PC-9 (cell line): ENCODE measurements at regions not wholly inside any gene's neighbourhood (a gene's known extent, or its start where the extent isn't known, plus 50 kb on each side); places are given as distances from the start of the nearest gene placed in this dataset.
"Not testable (repeated sequence)": the region's sequence is repeated elsewhere in the genome, so short reads cannot be mapped to it uniquely, and the experiment has no call there.

ENCODE experiments used
- BruUV-seq: library from RNA; stranded (reverse); fragments of 400-500 nt; replicated peaks from 2 replicates; lab custom pipeline; 2021; lab: Mats Ljungman, UMichigan
- CTCF ChIA-PET: fragments of 300-600 bp; sonication (Branson Sonifier 250); formaldehyde crosslinking; loops from one replicate; lab custom pipeline; 2022; ENCODE audit warnings: antibody characterized with exemption; lab: Charles Lee
- POLR2A ChIA-PET: fragments of 300-600 bp; sonication (Branson Sonifier 250); formaldehyde crosslinking; loops from one replicate; lab custom pipeline; 2022; ENCODE audit warnings: antibody characterized with exemption; ENCODE audit not compliant: unreplicated experiment; lab: Charles Lee
- DNase-seq, 2 experiments: peaks; one replicate each; pipeline versions ENCODE4 v3.0.0 to v3.0.0-alpha.2; 2015 to 2022; ENCODE audit warnings: mixed read lengths in 1 of 2
- H2AFZ ChIP-seq: fragments of 200-600 bp; sonication (generic); 2 replicates; pipeline ENCODE4 v1.8.1; 2017; ENCODE audit warnings: antibody characterized with exemption
- H3F3A ChIP-seq: fragments of 200-600 bp; sonication (generic); 2 replicates; pipeline ENCODE4 v1.8.1; 2017; ENCODE audit warnings: antibody characterized with exemption, mild to moderate bottlenecking, low read depth; ENCODE audit not compliant: insufficient read depth
- H3K27ac ChIP-seq: fragments of 200-600 bp; sonication (generic); 2 replicates; pipeline ENCODE4 v1.6.1; 2016; ENCODE audit warnings: mixed run types
- H3K27me3 ChIP-seq: fragments of 200-600 bp; sonication (generic); 2 replicates; pipeline ENCODE4 v1.6.1; 2016; ENCODE audit warnings: low read depth, mixed run types; ENCODE audit not compliant: insufficient read depth
- H3K36me3 ChIP-seq: fragments of 200-600 bp; sonication (generic); 2 replicates; pipeline ENCODE4 v1.6.1; 2016; ENCODE audit warnings: low read depth, mixed run types
- H3K4me1 ChIP-seq: fragments of 200-600 bp; sonication (generic); replicated peaks from 2 replicates; pipeline ENCODE4 v1.6.1; 2016; ENCODE audit warnings: mixed run types; ENCODE audit not compliant: insufficient read depth
- H3K4me2 ChIP-seq: fragments of 200-600 bp; sonication (generic); 2 replicates; pipeline ENCODE4 v1.6.1; 2017; ENCODE audit warnings: mixed run types
- H3K4me3 ChIP-seq: fragments of 200-600 bp; sonication (generic); 2 replicates; pipeline ENCODE4 v1.6.1; 2016; ENCODE audit warnings: mixed run types
- H3K79me2 ChIP-seq: fragments of 200-600 bp; sonication (generic); 2 replicates; pipeline ENCODE4 v1.6.1; 2017; ENCODE audit warnings: low read depth, mixed run types
- H3K9me2 ChIP-seq: fragments of 200-600 bp; sonication (generic); 2 replicates; pipeline ENCODE4 v1.8.1; 2017; ENCODE audit warnings: mild to moderate bottlenecking; ENCODE audit not compliant: insufficient read depth
- H3K9me3 ChIP-seq: fragments of 200-600 bp; sonication (generic); 2 replicates; pipeline ENCODE4 v1.8.1; 2016; ENCODE audit warnings: low read depth; ENCODE audit not compliant: insufficient read depth
- H4K20me1 ChIP-seq: fragments of 200-600 bp; sonication (generic); 2 replicates; pipeline ENCODE4 v1.8.1; 2017; ENCODE audit not compliant: insufficient read depth
- EZH2 ChIP-seq: fragments of 200-600 bp; sonication (generic); IDR thresholded peaks from 2 replicates; pipeline ENCODE4 v1.8.0; 2017; ENCODE audit warnings: antibody characterized with exemption, low read depth
- intact Hi-C: fragments of 100-400 bp; cut with micrococcal nuclease; formaldehyde crosslinking; loops from one replicate; pipeline ENCODE4 v1.10.0; 2022; ENCODE audit not compliant: unreplicated experiment
- TF ChIP-seq, protein P1 (sequence below): fragments of 200-600 bp; sonication (generic); conservative IDR thresholded peaks from 2 replicates; pipeline ENCODE4 v1.6.1; 2017; ENCODE audit warnings: mixed run types, antibody characterized with exemption, mild to moderate bottlenecking, moderate library complexity

DNA sequence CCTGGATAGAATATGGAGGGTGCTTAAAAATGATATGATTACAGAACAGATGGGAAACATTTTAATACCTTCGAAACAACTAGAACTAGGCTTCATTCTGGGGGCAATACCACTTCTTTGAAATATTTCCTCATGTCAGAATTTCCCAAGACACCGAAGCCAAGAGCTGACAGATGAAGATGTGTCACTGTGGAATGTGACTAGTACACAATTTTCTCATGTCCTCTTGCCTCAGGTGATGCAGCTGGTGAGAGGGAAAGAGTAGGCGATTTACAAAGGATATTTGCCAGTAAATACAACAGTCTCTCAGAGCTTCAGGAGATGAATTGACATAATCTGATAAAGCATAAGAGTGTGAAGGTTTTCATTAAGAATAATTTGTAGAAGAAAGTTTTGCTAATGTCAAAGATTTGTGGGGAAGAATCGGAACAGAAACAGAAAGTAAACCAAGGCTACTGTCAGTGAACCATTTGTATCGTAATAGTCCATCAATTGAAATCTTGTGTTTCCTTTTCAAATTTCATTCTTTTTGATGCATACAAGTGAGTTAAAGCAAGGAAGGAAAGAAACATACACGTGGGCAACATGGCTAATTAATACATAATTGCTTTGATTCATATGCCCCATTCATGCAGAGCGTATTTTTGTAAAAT lies 164.7 kb upstream of the CCN2 start:
- H3K79me2 ChIP-seq = no peaks in the 10 kb centered on the region
- no peaks in the 10 kb centered on the region for H3K36me3 ChIP-seq
- intact Hi-C loops = no loop called here
- H2AFZ ChIP-seq = no peak overlapping the region; the same call in 1 of the 2 replicates
- no peaks in the 10 kb centered on the region for H4K20me1 ChIP-seq
- H3K4me3 ChIP-seq = no peak overlapping the region
- no peaks in the 10 kb centered on the region for H3K27me3 ChIP-seq
- H3F3A ChIP-seq = no peaks in the 10 kb centered on the region
- peak overlapping the region; percentile 27; the same call in 1 of the 2 replicates for H3K4me2 ChIP-seq
- TF ChIP-seq, protein P1, sequence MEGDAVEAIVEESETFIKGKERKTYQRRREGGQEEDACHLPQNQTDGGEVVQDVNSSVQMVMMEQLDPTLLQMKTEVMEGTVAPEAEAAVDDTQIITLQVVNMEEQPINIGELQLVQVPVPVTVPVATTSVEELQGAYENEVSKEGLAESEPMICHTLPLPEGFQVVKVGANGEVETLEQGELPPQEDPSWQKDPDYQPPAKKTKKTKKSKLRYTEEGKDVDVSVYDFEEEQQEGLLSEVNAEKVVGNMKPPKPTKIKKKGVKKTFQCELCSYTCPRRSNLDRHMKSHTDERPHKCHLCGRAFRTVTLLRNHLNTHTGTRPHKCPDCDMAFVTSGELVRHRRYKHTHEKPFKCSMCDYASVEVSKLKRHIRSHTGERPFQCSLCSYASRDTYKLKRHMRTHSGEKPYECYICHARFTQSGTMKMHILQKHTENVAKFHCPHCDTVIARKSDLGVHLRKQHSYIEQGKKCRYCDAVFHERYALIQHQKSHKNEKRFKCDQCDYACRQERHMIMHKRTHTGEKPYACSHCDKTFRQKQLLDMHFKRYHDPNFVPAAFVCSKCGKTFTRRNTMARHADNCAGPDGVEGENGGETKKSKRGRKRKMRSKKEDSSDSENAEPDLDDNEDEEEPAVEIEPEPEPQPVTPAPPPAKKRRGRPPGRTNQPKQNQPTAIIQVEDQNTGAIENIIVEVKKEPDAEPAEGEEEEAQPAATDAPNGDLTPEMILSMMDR = no peak
- no peak for TF ChIP-seq EZH2
- POLR2A ChIA-PET = interaction anchor here (0.6 kb wide), 1 partner anchor 16 kb away, joined by 4 read pairs; no protein-coding TSS in a partner anchor
- CTCF ChIA-PET = no interaction called here
- no peaks in the 10 kb centered on the region for H3K4me1 ChIP-seq
- no peaks in the 10 kb centered on the region for H3K9me2 ChIP-seq
- BruUV-seq = no TSS peak
- 0 out of 2 replicates have a peak, but pooled peaks cover 3% of the 10 kb centered on the region for H3K9me3 ChIP-seq
- DNase-seq = no peak
- H3K27ac ChIP-seq = no peak overlapping the region

DNA sequence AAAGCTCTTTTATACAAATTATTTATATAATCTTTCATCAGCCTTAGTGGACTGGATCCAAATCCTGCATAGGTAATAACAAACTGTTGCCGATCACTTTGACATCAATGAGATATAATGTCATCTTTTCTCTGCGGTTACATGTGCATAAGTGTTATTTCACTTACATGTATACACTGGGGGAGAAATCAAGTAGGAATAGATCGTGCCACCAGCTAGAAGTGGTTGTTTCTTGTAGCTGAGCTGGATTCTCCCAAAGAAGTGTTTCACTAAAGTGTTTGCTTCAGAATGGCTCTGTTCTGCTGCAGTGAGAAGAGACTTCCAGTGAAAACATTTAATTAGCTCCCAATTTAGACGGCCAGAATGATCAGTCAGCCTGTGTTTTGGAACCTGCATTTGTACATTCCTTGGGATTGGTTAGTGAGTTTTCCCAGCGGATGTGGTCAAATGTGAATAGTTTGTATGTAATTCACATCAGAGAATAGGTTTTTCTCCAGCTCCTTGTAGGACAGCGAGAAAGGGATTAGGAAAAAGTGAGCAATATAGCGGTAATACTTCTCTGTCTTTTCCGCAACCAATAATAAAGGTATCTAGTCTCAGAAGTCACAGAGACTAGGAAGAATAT lies 163.1 kb upstream of the CCN2 start:
- H3K4me2 ChIP-seq = no peak overlapping the region
- no peak overlapping the region for H3K4me3 ChIP-seq
- H3K4me1 ChIP-seq = no peaks in the 10 kb centered on the region
- POLR2A ChIA-PET = no interaction called here
- CTCF ChIA-PET = no interaction called here
- H3K27ac ChIP-seq = no peak overlapping the region
- H3K9me3 ChIP-seq = peaks cover 11% of the 10 kb centered on the region; the same call in 1 of the 2 replicates
- no peaks in the 10 kb centered on the region for H3K27me3 ChIP-seq
- H4K20me1 ChIP-seq = no peaks in the 10 kb centered on the region
- no TSS peak for BruUV-seq
- H3K9me2 ChIP-seq = no peaks in the 10 kb centered on the region
- H3K36me3 ChIP-seq = no peaks in the 10 kb centered on the region
- TF ChIP-seq EZH2 = no peak
- intact Hi-C loops = no loop called here
- no peak for DNase-seq
- no peak overlapping the region; the same call in 1 of the 2 replicates for H2AFZ ChIP-seq
- no peaks in the 10 kb centered on the region for H3K79me2 ChIP-seq
- H3F3A ChIP-seq = no peaks in the 10 kb centered on the region

DNA sequence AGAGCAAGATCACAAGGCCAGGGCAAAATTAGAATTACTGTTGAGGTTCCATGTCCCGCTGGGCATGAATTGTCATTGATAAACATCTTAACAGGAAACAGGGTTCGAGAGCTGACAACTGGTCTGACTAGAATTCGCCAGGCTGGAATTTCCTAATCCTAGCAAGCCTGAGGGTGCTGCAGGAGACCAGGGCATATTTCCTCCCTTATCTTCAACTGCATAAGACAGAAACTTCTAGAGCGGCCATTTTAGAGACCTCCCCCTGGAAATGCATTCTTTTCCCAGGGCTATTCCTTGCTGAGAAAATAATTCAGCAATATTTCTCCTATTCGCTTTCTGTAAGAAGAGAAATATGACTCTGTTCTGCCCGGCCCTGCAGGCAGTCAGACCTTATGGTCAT lies 158.6 kb upstream of the CCN2 start:
- H3K4me1 ChIP-seq, H3K9me2 ChIP-seq, BruUV-seq, H3K36me3 ChIP-seq, DNase-seq, H3K4me3 ChIP-seq, H2AFZ ChIP-seq, H3K27me3 ChIP-seq, H3K27ac ChIP-seq, CTCF ChIA-PET, POLR2A ChIA-PET, H3F3A ChIP-seq, H3K79me2 ChIP-seq, H4K20me1 ChIP-seq, H3K4me2 ChIP-seq, intact Hi-C loops: not testable (repeated sequence)
- H3K9me3 ChIP-seq = peaks cover 11% of the 10 kb centered on the region; the same call in 1 of the 2 replicates

DNA sequence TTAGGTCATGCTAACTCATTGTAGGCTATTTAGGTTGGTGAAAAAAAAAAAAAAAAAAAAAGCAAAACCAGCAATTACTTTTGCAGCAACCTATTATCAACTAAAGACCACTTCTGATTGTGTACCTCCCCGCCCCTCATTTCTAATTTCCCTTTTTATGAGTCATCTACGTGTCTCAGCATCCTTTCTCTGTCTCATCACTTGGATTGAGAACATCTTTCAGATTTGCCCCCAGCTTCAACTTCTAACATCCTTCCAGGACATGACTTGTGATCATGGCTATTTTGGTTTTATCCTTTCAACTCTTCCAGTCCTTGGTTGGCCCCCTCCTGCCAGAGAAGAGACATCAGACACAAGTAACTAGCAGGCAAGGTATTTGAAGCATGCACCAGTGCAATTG lies 156.7 kb upstream of the CCN2 start:
- ChIA-PET CTCF (no interaction called here), POLR2A (no interaction called here)
- no TSS peak for BruUV-seq

More for the DNA sequence above, 156.7 kb upstream of the CCN2 start:
- TF ChIP-seq, protein P1 = no peak
- TF ChIP-seq EZH2 = no peak
- no peaks in the 10 kb centered on the region for H3F3A ChIP-seq
- no peak for DNase-seq
- H3K9me2 ChIP-seq = no peaks in the 10 kb centered on the region
- intact Hi-C loops = no loop called here
- H4K20me1 ChIP-seq = no peaks in the 10 kb centered on the region
- no peak overlapping the region for H3K4me3 ChIP-seq
- no peaks in the 10 kb centered on the region for H3K27me3 ChIP-seq
- peaks cover 11% of the 10 kb centered on the region; the same call in 1 of the 2 replicates for H3K9me3 ChIP-seq
- H3K36me3 ChIP-seq = no peaks in the 10 kb centered on the region
- no peaks in the 10 kb centered on the region for H3K79me2 ChIP-seq
- H3K4me1 ChIP-seq = no peaks in the 10 kb centered on the region
- H3K27ac ChIP-seq = no peak overlapping the region
- H3K4me2 ChIP-seq = no peak overlapping the region
- no peak overlapping the region for H2AFZ ChIP-seq
